Astrocyte of the cerebellum (primary cell): ENCODE measurements at regions not wholly inside any gene's neighbourhood (a gene's known extent, or its start where the extent isn't known, plus 50 kb on each side); places are given as distances from the start of the nearest gene placed in this dataset.
"Not testable (repeated sequence)": the region's sequence is repeated elsewhere in the genome, so short reads cannot be mapped to it uniquely, and the experiment has no call there.

Experiments used
- DNase-seq: peaks from one replicate; pipeline ENCODE4 v3.0.0-alpha.2; 2011; ENCODE audit warnings: low read depth
- H3K4me3 ChIP-seq: 2 replicates; pipeline ENCODE4 v1.5.1; 2011; ENCODE audit warnings: mild to moderate bottlenecking, low read depth, low read length, moderate library complexity
- CTCF ChIP-seq: IDR thresholded peaks from 2 replicates; pipeline ENCODE4 v1.5.1; 2012; ENCODE audit warnings: low read length, low read depth, moderate library complexity, mild to moderate bottlenecking; ENCODE audit errors: missing control alignments
- in situ Hi-C: cut with HindIII; loops from 2 replicates; pipeline ENCODE4 v1.10.0; 2017; ENCODE audit warnings: low sequenced_read_pairs

GRCh38 chr12:33514893-33515292, 75.3 kb upstream of the SYT10 start:
- no peak for DNase-seq
- no peak for TF ChIP-seq CTCF
- no peak overlapping the region for H3K4me3 ChIP-seq
- in situ Hi-C loops, result no loop called here

- no peak for DNase-seq
- TF ChIP-seq CTCF, result no peak
- no peak overlapping the region for H3K4me3 ChIP-seq
- in situ Hi-C loops, result no loop called here
Measured at GRCh38 chr12:33519566-33519965, 79.9 kb upstream of the SYT10 start.

GRCh38 chr12:33520505-33521302, 81.1 kb upstream of the SYT10 start:
- H3K4me3 ChIP-seq, DNase-seq, in situ Hi-C loops: not testable (repeated sequence)

GRCh38 chr12:33529031-33529430, 89.4 kb upstream of the SYT10 start:
- in situ Hi-C loops, result no loop called here
- no peak overlapping the region for H3K4me3 ChIP-seq
- no peak for TF ChIP-seq CTCF
- no peak for DNase-seq

GRCh38 chr12:33529810-33530209, 90.2 kb upstream of the SYT10 start:
- TF ChIP-seq CTCF, result no peak
- no peak for DNase-seq
- in situ Hi-C loops, result no loop called here
- no peak overlapping the region for H3K4me3 ChIP-seq

- TF ChIP-seq CTCF, result no peak
- no peak overlapping the region for H3K4me3 ChIP-seq
- in situ Hi-C loops, result no loop called here
- DNase-seq, result no peak
Measured at GRCh38 chr12:33531261-33531660, 91.6 kb upstream of the SYT10 start.

GRCh38 chr12:33533527-33533926, 93.9 kb upstream of the SYT10 start:
- in situ Hi-C loops, result no loop called here
- no peak overlapping the region for H3K4me3 ChIP-seq
- DNase-seq, result no peak
- no peak for TF ChIP-seq CTCF
